ENCODE measurements at regions not wholly inside any gene's neighbourhood (a gene's known extent, or its start where the extent isn't known, plus 50 kb on each side); places are given as distances from the start of the nearest gene placed in this dataset.

GRCh38 chr7:91512958-91513357 is 248.7 kb downstream of the FZD1 start (continued):
- TF ChIP-seq PRDM6 (tag by site-specific recombination; IDR thresholded peaks at IDR 0.05) (no peak), YY2 (tag by site-specific recombination; IDR thresholded peaks at IDR 0.05) (no peak), ZNF792 (tag by site-specific recombination; IDR thresholded peaks at IDR 0.05) (no peak), ZNF548 (tag by site-specific recombination; IDR thresholded peaks at IDR 0.05) (no peak), ZNF561 (tag by site-specific recombination; IDR thresholded peaks at IDR 0.05; ENCODE audit: borderline replicate concordance) (no peak), ZSCAN4 (tag by site-specific recombination; IDR thresholded peaks at IDR 0.05) (no peak)

- Histone ChIP-seq H3K9me3 (ENCODE audit: control insufficient read depth, insufficient read depth, low read depth, low read length) (no peaks in the 10 kb centered on the region), H3K4me1 (ENCODE audit: control insufficient read depth, insufficient read depth, low read length) (peaks cover 4% of the 10 kb centered on the region; the same call in 1 of the 2 replicates), H3K4me3 (ENCODE audit: low read depth, low read length) (no peak overlapping the region), H3K36me3 (ENCODE audit: control insufficient read depth in 2 of 2, insufficient read depth in 1 of 2, low read length in 2 of 2) (no peaks in the 10 kb centered on the region), H3K27ac (ENCODE audit: extremely low read depth, low read depth, low read length) (no peak overlapping the region)
- POLR2A ChIA-PET = no interaction called here
- CTCF ChIA-PET = no interaction called here
- TF ChIP-seq ZNF544 (tag by site-specific recombination; IDR thresholded peaks at IDR 0.05) (no peak), ZSCAN30 (tag by site-specific recombination; IDR thresholded peaks at IDR 0.05) (no peak), ZNF404 (tag by site-specific recombination; IDR thresholded peaks at IDR 0.05) (no peak)
These were observed 250.4 kb downstream of the FZD1 start for GRCh38 chr7:91514591-91514990.

- ChIA-PET CTCF (interaction anchor here (0.6 kb wide), 1 partner anchor 815 kb away, joined by 4 read pairs; no protein-coding TSS in a partner anchor), POLR2A (no interaction called here)
- TF ChIP-seq ZBTB6 (tag by site-specific recombination; IDR thresholded peaks at IDR 0.05) = no peak
- Histone ChIP-seq H3K4me3 (ENCODE audit: low read depth, low read length) (no peak overlapping the region), H3K27ac (ENCODE audit: extremely low read depth, low read depth, low read length) (no peak overlapping the region), H3K36me3 (ENCODE audit: control insufficient read depth in 2 of 2, insufficient read depth in 1 of 2, low read length in 2 of 2) (no peaks in the 10 kb centered on the region), H3K9me3 (ENCODE audit: control insufficient read depth, insufficient read depth, low read depth, low read length) (no peaks in the 10 kb centered on the region), H3K4me1 (ENCODE audit: control insufficient read depth, insufficient read depth, low read length) (peaks cover 4% of the 10 kb centered on the region; the same call in 1 of the 2 replicates)
These were observed 251.7 kb downstream of the FZD1 start for GRCh38 chr7:91515961-91516360.

- POLR2A ChIA-PET = no interaction called here
- H3K9me3 ChIP-seq (ENCODE audit: control insufficient read depth, insufficient read depth, low read depth, low read length) = no peaks in the 10 kb centered on the region
- CTCF ChIA-PET = no interaction called here
- no peaks in the 10 kb centered on the region for H3K36me3 ChIP-seq (ENCODE audit: control insufficient read depth in 2 of 2, insufficient read depth in 1 of 2, low read length in 2 of 2)
- H3K4me3 ChIP-seq (ENCODE audit: low read depth, low read length) = no peak overlapping the region
- no peak overlapping the region for H3K27ac ChIP-seq (ENCODE audit: extremely low read depth, low read depth, low read length)
- H3K4me1 ChIP-seq (ENCODE audit: control insufficient read depth, insufficient read depth, low read length) = peaks cover 4% of the 10 kb centered on the region; the same call in 1 of the 2 replicates
- TF ChIP-seq ZNF274 (IDR thresholded peaks at IDR 0.05; ENCODE audit: low read length) = no peak
- no peak for TF ChIP-seq ZNF274 (tag by site-specific recombination; IDR thresholded peaks at IDR 0.05; ENCODE audit: borderline replicate concordance)
- no peak for TF ChIP-seq ZNF423 (tag by site-specific recombination; IDR thresholded peaks at IDR 0.05)
- TF ChIP-seq ZNF174 (tag by site-specific recombination; IDR thresholded peaks at IDR 0.05) = no peak
- TF ChIP-seq ZNF133 (tag by site-specific recombination; IDR thresholded peaks at IDR 0.05) = no peak
- no peak for TF ChIP-seq BCL11A (tag by site-specific recombination; IDR thresholded peaks at IDR 0.05; ENCODE audit: low read depth)
- no peak for TF ChIP-seq HOXC10 (CRISPR knock-in tag; IDR thresholded peaks at IDR 0.05)
- 0 out of 2 replicates have a peak, but pooled peaks have one; percentile 29 for TF ChIP-seq OVOL3 (tag by site-specific recombination; IDR thresholded peaks at IDR 0.05)
- TF ChIP-seq PRDM4 (tag by site-specific recombination; IDR thresholded peaks at IDR 0.05) = no peak
- no peak for TF ChIP-seq ZNF501 (tag by site-specific recombination; IDR thresholded peaks at IDR 0.05)
- TF ChIP-seq ZBTB8A (tag by site-specific recombination; IDR thresholded peaks at IDR 0.05) = no peak
- TF ChIP-seq ZBTB44 (tag by site-specific recombination; IDR thresholded peaks at IDR 0.05) = 0 out of 2 replicates have a peak, but pooled peaks have one; percentile 32
- no peak for TF ChIP-seq ZNF391 (tag by site-specific recombination; IDR thresholded peaks at IDR 0.05; ENCODE audit: borderline replicate concordance, low read depth)
These were observed 253.1 kb downstream of the FZD1 start for GRCh38 chr7:91517201-91517785.
